Stimulated activated CD4-positive, alpha-beta T cell treated with anti-CD3 and anti-CD28 coated beads, Interleukin-1b, Interleukin-23, amount 100 ng/mL, for 1 hour (primary cell): ENCODE measurements at regions not wholly inside any gene's neighbourhood (a gene's known extent, or its start where the extent isn't known, plus 50 kb on each side); places are given as distances from the start of the nearest gene placed in this dataset.
"Not testable (repeated sequence)": the region's sequence is repeated elsewhere in the genome, so short reads cannot be mapped to it uniquely, and the experiment has no call there.

Experiments used
- DNase-seq, 2 donors: peaks; one replicate each; pipeline ENCODE4 v3.0.0-alpha.2; 2020; ENCODE audit warnings: low read depth in 2 of 2

DNA sequence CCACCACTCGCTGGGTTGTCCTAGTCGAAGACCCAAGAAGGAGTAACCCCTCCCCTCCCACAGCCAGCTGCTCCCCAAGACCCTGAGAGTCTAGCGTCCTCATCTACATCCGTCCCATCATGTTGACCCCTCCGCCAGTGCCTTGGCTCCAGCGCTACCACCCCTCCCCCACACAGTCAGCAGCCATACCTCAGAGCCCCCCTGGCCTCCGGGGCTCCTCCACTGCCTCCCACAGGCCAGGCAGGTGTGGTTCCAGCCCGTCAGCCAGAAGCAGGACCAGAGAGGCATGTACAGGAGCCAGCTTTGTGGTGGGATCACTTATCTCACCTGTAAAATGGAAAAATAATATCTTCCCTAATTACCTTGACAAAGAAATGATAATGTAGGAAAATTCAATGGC, 51.5 kb upstream of the PHF21B start:
- no peak for DNase-seq

DNA sequence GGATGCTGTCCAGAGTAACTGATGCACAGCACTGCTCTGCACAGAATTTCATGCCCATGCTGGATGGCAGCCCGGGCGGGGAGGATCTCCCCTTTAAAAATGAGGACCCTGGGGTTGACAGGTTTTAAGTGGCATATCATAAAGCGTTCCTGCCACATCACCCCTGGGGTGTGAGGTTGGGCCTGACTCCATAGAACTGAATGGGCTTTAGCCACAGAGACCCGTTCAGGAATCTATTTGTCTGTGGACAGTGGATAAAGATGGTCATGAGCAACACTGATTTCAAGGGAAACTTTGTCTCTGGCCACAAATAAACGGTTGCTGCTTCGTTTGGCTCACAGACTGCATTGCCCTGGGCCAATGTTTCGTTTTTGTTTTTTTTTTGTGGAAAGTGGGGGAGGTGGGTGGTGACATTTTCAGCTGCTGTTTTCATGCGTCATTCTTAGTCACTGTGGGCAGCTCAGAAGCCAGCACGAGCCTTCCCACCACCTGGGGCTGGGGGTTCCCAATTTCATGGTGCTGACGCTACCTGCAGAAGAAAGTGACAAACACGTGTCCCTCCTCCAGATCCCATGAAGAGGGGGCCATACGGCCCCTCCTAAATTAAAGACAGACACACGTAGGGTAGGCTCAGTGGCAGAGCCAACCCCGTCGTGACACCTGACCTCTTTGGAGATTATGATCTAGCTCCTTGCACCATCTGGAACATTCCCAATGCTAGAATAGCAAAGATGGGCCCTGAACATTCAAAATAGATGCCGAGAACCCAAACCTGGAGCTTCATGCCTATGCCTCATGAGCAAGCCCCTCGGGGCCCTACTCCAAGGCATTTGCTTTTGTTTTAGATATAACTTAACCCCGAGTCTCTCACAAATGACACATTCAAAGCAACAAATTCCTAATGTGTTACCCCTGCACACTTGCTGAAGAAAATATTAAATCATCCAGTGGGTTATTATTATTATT, 54.8 kb upstream of the PHF21B start:
- DNase-seq: peak in 1 of 2 donors; percentile 19

- no peak for DNase-seq
Observed at GRCh38 chr22:45065726-45066125, 55.9 kb upstream of the PHF21B start.

GRCh38 chr22:45067731-45068130, 57.9 kb upstream of the PHF21B start:
- DNase-seq: no peak

DNA sequence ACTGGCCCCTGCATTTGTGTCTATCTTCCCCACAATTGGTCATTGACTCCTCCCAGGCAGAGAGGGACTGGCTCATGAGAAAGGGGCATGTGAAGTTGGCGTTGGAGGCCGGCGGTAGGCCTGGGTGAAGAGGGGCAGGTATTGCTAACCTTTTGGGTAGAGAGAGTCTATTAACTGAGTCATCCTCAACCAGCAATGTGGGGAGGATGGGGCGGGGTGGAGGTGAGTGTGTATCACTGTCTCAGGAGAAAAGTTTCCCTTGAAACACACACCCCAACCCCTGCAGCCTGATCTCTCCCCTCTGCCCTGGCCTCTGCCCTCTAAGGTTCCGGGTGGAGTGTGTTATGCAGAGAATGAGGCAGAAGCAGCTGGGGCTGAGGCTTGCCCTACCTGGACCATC, 60.1 kb upstream of the PHF21B start:
- no peak for DNase-seq

- no peak for DNase-seq
Observed at GRCh38 chr22:45071618-45072017, 61.8 kb upstream of the PHF21B start.

DNA sequence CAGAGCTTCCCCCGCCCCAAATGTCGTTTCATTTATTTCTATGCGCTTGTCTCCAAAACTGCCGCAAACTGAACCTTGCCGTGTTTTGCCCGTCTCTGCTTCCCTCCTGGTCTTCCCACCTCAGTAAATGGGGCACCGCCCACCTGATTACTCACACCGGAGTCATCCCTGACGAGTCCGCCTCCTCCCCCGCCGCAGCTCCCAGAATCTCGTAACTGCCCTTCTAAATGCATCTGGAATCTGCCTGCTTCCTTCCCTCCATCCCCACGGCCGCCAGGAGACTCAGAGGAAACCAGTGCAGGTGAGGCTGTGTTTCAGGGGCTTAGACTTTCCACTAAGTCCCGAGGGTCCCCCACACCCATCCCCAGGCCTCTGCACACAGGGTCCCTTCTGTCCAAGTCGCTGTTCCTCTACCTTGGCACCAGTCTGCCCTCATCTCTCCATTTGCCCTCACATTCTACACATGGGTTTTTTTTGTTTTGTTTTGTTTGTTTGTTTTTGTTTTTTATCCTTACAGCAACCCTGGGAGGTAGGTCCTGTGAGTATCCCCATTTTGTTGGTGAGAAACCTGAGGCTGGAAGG, 62.6 kb upstream of the PHF21B start:
- no peak for DNase-seq

DNA sequence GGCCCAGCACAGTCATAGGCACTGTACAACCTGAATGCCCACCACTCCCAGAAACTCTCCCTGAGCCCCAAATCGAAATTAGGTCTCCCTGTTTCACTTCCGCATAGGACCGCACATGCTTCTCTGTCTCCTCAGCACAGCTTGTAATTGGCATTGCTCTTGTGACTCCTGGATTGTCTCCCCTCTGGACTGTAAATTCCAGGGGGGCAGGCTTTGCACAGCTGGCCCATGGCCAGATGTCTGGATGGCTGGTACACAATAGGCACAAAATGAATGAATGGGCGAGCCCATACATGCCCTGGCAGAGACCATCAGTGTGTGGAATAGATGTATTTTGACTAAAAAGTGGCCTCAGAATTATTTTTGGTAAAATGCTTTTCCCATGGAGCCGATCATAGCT, 63.3 kb upstream of the PHF21B start:
- DNase-seq: no peak

DNA sequence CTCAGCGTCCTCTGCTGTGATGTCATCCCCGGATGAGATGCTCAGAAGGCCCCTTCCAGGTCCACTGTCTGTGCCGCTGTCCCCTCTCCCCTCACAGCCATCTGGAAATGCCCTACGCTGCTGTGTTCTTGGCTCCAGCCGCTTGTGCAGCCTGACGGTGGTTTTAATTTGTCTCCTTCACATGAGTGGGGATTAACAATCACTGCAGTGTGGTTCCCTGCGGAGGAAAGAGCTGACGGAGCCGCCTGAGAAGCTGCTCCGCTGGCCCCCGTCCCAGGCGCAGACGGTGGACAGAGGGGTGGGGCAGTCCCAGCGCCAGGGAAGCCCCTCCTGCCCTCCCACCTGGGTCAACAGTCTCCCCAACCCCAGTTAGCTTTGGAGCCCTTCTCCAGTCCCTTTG, 67.5 kb upstream of the PHF21B start:
- no peak for DNase-seq

DNA sequence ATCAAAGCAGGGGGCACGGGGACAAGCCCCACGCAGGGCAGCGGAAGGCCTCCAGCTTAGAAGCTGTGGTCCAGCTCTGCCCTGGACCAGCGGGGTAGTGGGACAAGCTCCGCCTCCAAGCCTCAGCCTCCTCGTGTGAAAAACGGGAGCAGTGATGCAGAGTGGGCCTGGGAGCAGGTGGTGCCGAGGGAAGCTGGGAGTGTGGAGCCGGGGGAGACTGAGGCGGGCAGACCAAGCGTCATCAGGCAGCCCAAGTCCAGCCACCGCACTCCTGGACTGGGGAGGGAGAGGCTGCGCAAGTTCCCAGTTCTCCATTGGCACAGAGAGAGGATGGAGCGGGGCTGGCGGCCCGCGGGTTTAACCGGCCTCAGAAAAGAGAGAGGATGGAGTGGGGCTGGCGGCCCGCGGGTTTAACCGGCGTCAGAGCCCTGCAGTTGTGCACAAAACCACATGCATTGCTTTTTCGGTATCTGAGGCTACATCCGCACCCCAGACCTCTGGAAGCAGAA, 68.1 kb upstream of the PHF21B start:
- no peak for DNase-seq

- no peak for DNase-seq
Observed at GRCh38 chr22:45082795-45083194, 73.0 kb upstream of the PHF21B start.

DNA sequence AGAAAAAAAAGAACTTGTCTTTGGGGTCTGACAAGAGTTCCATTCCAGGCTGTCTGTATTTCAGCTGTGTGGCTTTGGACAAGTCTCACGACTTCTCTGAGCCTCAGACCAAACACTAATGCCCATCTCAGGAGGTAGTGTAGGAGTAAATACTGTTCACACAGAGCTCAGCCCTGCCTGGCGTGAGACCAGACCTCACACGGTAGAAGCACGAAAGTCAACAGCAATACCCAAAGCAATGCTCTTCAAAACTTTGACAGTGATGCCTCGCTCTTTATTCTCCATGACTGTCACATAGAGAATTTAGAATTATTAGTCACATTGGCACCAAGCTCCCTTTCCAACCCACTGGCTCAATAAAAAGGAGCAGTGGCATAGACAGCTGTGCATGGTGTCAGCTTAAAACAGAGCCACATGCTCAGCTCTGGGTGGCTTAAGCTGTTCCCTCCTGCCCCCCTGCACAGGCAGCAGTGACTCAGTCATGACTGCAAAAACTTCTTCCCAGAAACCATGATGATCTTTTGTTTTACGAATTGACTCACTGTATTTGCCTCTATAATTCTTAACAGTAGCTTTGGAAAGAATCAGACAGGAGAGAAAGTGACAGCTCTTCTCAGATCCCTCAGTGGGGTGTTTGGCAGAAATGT, 74.0 kb upstream of the PHF21B start:
- DNase-seq: no peak

DNA sequence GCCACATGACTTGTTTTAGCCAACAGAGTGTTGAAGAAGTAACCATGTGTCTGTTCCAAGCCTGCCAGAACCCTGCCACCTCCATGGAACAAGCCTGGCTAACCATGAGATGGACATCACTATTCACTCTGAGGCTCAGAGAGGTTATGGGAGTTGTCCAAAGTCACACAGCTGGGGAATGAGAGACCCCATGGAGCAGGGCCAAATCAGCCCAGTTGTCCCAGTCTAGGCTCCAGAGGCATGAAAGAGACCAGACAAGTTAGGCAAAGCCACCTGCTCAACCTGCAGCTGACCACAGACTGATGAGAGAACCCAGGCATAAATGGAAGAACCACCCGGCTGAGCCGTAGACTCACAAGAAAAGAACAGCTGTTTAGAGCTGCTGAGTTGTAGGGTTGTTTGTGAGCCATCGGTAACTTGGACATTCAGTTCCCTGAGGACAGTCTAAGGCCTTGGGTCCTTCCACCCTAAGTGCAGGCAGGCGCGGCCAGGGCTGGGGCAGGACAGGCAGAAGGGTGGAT, 74.7 kb upstream of the PHF21B start:
- DNase-seq: no peak

DNA sequence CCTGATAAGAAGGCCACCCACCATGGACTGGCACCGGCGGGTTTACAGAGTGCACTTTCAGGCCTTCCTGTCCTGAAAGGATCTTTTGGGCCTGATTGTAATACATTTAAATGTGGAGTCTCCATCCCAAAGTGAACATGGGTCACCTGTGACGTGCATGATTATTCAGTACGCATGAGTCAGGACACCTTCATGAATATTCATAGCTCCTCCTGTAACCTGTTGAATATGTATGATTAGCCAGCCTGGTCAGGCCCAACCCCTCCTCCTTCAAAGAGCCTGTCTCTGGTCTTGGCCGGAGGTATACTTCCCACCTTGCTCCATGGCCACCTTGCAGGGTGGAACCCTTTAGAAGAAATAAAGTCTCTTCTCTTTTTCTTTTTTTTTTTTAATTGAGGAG, 75.9 kb upstream of the NUP50 start:
- no peak for DNase-seq

DNA sequence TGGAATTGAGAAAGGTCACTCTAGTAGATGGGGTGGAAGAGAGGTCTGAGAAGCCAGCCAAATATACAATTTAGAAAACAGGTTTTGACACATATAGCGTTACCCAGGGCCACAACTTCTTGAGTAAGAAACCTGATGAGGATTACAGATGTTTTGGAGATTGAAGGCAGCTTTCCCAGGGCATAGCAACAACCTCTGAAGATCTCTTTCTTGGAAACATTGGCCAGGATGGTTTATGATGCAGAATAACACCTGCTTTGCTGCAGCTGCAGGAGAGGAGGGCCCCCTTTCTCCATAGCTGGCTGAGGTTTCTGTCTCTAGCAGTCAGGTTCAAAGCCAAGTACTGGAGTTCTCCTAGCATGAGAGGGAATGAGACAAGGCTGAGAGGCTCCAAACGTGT, 75.1 kb upstream of the NUP50 start:
- DNase-seq: no peak

DNA sequence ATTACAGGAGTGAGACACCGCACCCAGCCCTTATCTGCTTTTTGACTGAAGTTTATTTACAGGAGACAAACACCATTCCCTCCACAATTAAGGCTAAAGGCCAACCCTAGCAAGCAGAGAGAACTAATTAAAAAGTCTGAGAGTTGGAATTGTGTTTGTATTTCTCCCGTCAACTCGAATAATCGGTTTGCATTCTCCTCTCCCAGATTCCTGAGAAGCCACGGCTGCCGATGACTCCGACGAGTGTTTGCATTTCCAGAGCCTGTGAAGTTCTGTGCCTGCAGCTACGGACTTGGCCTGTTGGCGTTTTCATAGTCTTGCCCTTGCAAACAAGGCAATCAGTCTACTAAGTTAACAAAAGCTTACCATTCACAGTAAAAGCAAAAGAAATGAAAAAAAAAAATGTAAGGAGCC, 73.2 kb upstream of the NUP50 start:
- DNase-seq: no peak

GRCh38 chr22:45091254-45091854, 72.4 kb upstream of the NUP50 start:
- no peak for DNase-seq

GRCh38 chr22:45091875-45092274, 71.8 kb upstream of the NUP50 start:
- DNase-seq: not testable (repeated sequence)

GRCh38 chr22:45092644-45093043, 71.1 kb upstream of the NUP50 start:
- DNase-seq: no peak

GRCh38 chr22:45093609-45094008, 70.1 kb upstream of the NUP50 start:
- no peak for DNase-seq

DNA sequence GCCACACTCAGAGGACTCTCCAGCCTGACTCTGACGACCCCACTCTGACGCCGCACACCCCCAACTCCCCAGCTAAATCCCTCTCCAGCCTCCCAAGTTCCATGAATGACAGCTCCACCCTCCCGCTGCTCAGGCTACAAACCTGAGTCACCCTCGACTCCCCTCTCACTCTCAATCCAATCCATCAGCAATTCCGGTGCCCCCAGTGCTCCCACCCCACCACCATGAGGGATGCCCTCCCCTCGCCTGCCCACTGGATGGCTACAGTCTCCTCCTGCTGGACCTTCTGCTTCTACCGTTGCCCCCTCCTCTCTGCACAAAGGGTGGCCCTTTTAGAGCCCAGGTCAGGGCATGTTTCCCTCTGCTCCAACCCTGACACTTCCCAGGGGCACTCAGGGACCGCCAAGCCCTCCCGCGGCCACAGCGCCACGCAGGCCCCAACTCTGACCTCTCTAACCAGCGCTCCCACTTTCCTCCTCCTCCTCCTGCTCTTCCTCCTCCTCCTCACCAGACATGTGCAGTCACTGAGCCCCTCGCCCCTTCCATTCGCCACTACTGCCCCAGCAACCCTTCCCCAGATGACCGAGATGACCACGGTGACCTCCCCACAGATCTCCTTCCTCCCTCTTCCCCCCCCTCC, 69.5 kb upstream of the NUP50 start:
- no peak for DNase-seq
